Sciatic nerve (tissue), 2 donors: ENCODE measurements at regions not wholly inside any gene's neighbourhood (a gene's known extent, or its start where the extent isn't known, plus 50 kb on each side); places are given as distances from the start of the nearest gene placed in this dataset.

Source experiments
- ATAC-seq: fragments of 200-7000 bp; cut with Tn5 transposase; one replicate; pipeline ENCODE4 v1.9.1; 2020; ENCODE audit warnings: mild to moderate bottlenecking, moderate library complexity
- DNase-seq: peaks from one replicate; pipeline ENCODE4 v3.0.0-alpha.2; 2020; ENCODE audit warnings: low spot score
- intact Hi-C: fragments of 100-400 bp; cut with DNase I; formaldehyde crosslinking; loops from one replicate; pipeline ENCODE4 v1.14.2; 2022
- donor health status: DM: no; HTN: no; CAD: no.
- donor health status: DM: no; HTN: no; CAD: no.

DNA sequence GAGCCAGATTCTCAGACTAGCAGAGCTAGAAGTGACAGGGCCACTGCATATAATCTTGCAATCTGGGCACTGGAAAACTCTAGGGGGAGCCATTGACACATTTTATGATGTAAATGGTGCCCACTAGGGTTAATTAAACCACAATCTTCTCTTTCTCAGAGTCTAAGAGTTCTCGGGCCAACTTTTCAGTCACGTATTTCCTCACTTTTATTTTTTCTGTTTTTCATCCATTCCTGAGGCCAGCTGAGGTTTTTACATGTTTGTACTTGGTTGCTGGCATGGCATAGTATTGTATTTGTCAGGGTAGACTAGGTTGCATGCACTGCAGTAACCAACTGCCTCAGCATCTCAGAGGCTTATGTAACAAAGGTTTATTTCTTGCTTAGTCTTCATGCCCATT, 138.2 kb downstream of the ZNF326 start:
- ATAC-seq (peak; percentile 72), DNase-seq (no peak)
- intact Hi-C loops, result no loop called here

DNA sequence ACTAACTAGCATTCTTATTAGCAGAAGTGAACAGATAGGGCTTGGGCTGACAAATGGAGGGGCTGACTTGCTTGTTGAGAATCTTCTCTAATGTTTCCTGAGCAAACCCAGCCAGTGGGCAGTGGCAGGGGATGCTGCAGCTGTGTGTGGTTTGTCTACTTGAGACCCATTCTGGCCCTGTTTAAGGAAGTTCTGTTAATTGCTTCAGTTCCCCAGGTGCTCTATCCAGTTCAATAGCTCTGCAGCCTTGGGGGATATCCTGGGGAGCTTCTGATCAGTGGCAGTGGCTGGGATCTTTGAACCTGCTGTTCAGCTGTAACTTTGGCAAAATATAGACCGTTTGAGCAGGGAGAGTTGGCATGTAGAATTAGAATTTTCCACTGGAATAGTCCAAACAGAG, 137.4 kb downstream of the ZNF326 start:
- intact Hi-C loops, result no loop called here
- DNase-seq, result no peak
- ATAC-seq, result no peak

GRCh38 chr1:90127288-90127953, 132.5 kb downstream of the ZNF326 start:
- ATAC-seq, result no peak
- no peak for DNase-seq
- intact Hi-C loops, result no loop called here

GRCh38 chr1:90126834-90127233, 131.9 kb downstream of the ZNF326 start:
- intact Hi-C loops, result no loop called here
- ATAC-seq (no peak), DNase-seq (no peak)

DNA sequence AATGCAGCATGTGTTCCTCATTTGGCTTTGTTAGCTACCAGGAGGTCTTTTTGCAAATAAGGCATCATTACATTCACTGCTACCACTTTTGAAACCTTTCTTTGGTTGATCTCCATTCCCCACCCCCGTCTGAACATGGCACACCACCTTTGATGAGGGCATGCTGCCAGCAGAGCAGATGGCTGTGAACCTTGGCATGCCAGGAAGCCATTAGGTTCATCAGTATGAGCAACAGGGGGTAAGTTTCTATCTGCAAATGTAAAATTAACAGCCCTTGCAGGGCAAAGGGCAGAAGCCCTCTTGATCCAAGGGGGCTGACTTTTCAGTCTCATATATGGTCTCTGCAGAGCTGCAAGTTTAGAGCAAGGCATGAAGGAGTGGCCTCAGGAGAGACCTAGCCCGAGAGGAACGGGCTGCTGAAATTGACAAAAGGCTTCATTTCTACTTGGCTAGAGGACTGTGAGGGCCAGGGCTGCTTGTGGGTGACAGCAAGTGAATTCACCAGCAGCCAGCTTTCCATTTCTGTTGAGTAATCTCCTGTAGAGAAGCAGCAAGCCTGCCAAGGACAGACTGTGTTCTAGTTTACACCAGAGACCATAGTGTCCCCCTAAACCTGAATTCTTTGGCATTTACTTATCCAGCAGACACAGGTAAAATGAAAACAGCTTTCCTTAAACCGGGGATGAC, 127.9 kb downstream of the ZNF326 start:
- intact Hi-C loops, result no loop called here
- no peak for DNase-seq
- no peak for ATAC-seq

- ATAC-seq, result no peak
- intact Hi-C loops, result no loop called here
- DNase-seq, result no peak
Observed at GRCh38 chr1:90114521-90115141, 119.7 kb downstream of the ZNF326 start.

DNA sequence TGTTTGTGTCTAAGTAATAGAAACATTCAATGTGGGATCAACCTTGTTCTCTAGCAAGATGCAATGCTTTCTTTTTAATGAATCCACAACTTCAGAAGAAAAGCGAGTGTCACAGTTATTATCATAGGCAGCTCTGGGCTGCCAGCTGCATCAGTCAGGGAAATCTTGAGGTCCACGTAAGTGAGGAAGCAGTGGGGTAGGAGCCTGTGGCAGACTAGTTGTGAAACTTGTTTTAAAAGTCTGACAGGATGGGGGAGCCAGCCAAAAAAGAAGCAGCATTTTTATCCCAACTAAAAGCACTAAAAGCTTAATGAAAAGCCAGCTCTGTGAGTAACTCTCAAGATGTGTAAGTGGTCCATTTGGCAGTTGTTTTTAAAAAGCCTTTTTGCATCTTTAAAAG, 113.1 kb downstream of the ZNF326 start:
- DNase-seq, result no peak
- intact Hi-C loops, result no loop called here
- no peak for ATAC-seq

GRCh38 chr1:90106311-90106710, 111.4 kb downstream of the ZNF326 start:
- intact Hi-C loops, result no loop called here
- DNase-seq (no peak), ATAC-seq (no peak)

DNA sequence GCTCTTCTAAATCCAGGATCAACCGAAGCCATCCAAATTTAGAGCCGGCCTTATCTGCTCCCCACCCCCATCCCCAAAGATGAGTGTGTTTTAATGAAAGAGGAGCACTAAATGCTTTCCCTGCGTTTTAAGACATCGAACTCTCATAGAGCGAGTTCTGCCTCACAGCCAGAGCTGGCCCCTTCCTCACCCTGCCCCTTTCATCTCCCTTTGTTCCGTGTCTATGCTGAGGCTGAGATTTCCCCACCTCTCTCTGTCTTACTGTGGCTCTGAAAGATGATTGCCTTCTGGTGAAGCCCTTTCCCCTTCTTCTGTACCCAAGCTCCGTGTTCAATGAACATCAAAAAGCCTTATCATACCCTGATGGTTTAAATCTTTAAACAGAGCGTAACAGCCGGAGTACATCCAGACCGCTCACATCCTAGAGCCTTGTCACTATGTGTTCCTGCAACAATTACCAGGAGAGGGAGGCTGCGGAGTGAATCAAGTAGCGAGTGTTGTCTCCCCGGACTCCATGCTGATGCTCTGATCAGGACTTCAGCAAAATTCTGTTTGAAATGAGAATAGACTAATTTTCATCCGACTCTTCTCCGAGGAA, 110.1 kb downstream of the ZNF326 start:
- intact Hi-C loops, result no loop called here
- no peak for ATAC-seq

DNA sequence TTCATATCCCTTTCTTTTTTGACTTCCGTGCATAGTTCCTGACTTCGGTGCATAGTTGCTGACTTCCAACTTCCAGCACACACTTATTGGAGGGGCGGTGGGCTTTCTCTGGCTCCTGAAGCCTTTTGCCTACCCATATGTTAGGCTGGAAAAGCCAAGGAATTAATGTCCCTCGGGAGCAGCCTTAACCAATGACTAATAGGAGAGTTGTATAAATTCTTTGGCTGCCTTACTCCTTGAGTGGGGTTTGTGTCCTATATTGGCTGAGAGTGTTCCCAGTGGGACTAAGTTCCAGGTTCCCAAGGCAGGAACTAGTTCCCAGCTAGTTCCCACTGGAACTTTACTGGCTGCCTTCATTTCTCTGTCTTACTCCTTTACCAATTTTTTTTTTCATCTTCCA, 105.7 kb downstream of the ZNF326 start:
- DNase-seq, result no peak
- intact Hi-C loops, result no loop called here
- ATAC-seq, result no peak

More for the DNA sequence above, 110.1 kb downstream of the ZNF326 start:
- DNase-seq, result no peak

DNA sequence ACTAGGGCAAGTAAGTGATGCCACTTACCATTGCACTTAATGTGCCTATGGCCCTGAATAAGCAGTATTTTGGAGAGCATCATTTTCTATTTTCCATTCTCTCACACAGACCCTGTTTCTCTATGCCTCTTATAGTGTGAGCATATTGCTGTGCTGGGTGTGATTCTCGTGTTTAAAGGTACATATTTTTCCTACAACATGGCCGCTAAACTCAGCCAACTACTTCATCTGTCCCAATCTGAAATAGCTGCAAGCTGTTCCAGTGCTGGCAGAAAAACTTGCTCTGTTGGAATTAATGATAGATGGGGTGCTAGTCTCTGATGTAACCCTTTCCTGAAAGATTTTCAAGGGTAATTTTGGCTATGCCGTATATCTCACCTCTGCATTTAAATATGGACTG, 97.5 kb downstream of the ZNF326 start:
- no peak for ATAC-seq
- DNase-seq, result no peak
- intact Hi-C loops, result no loop called here
